ENCODE measurements at regions not wholly inside any gene's neighbourhood (a gene's known extent, or its start where the extent isn't known, plus 50 kb on each side); places are given as distances from the start of the nearest gene placed in this dataset.

- Histone ChIP-seq H3K4me3 (ENCODE audit: low read depth, low read length) (no peak overlapping the region), H3K27ac (no peak overlapping the region), H3K27me3 (replicated peaks) (no peaks in the 10 kb centered on the region), H3K36me3 (replicated peaks) (no peaks in the 10 kb centered on the region)
- DNase-seq = no peak
- TF ChIP-seq, protein P1, sequence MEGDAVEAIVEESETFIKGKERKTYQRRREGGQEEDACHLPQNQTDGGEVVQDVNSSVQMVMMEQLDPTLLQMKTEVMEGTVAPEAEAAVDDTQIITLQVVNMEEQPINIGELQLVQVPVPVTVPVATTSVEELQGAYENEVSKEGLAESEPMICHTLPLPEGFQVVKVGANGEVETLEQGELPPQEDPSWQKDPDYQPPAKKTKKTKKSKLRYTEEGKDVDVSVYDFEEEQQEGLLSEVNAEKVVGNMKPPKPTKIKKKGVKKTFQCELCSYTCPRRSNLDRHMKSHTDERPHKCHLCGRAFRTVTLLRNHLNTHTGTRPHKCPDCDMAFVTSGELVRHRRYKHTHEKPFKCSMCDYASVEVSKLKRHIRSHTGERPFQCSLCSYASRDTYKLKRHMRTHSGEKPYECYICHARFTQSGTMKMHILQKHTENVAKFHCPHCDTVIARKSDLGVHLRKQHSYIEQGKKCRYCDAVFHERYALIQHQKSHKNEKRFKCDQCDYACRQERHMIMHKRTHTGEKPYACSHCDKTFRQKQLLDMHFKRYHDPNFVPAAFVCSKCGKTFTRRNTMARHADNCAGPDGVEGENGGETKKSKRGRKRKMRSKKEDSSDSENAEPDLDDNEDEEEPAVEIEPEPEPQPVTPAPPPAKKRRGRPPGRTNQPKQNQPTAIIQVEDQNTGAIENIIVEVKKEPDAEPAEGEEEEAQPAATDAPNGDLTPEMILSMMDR (IDR thresholded peaks at IDR 0.05; ENCODE audit: low read depth, low read length, missing control alignments) = no peak
- in situ Hi-C loops (cut with HindIII; ENCODE audit: low pct_ligation_motif_present, low sequenced_read_pairs) = no loop called here
Measured at GRCh38 chr2:13009027-13009642, 292.4 kb downstream of the TRIB2 start.

GRCh38 chr2:13010283-13010682, 293.5 kb downstream of the TRIB2 start:
- Histone ChIP-seq H3K27me3 (replicated peaks) (no peaks in the 10 kb centered on the region), H3K27ac (no peak overlapping the region), H3K36me3 (replicated peaks) (no peaks in the 10 kb centered on the region), H3K4me3 (ENCODE audit: low read depth, low read length) (no peak overlapping the region)
- DNase-seq = no peak
- TF ChIP-seq, protein P1 (IDR thresholded peaks at IDR 0.05; ENCODE audit: low read depth, low read length, missing control alignments) = no peak
- in situ Hi-C loops (cut with HindIII; ENCODE audit: low pct_ligation_motif_present, low sequenced_read_pairs) = no loop called here

DNA sequence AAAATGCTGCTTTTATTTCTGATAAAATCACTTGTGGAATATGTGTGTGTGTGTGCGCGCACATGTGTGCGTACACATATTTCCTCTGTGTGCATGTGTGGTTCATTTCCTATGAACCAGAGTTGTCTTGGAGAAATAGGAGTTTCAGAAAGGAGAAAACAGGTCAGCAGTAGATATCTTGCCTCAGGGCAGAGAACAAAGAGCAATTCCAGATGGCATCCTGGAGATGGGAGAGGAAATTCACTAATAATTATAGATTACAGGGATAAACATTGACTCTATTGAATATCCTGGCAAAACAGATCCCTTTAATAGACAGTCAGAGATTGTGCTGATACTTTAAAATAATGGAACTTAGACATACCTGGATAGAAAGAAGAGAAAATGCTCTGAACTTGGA, 298.0 kb downstream of the TRIB2 start:
- Histone ChIP-seq H3K27me3 (replicated peaks) (no peaks in the 10 kb centered on the region), H3K4me3 (ENCODE audit: low read depth, low read length) (no peak overlapping the region), H3K36me3 (replicated peaks) (no peaks in the 10 kb centered on the region), H3K27ac (no peak overlapping the region)
- in situ Hi-C loops (cut with HindIII; ENCODE audit: low pct_ligation_motif_present, low sequenced_read_pairs) = no loop called here
- TF ChIP-seq, protein P1 (IDR thresholded peaks at IDR 0.05; ENCODE audit: low read depth, low read length, missing control alignments) = no peak
- DNase-seq = no peak

GRCh38 chr2:13015532-13016320, 299.0 kb downstream of the TRIB2 start:
- H3K4me3 ChIP-seq (ENCODE audit: low read depth, low read length) = no peak overlapping the region
- TF ChIP-seq, protein P1 (IDR thresholded peaks at IDR 0.05; ENCODE audit: low read depth, low read length, missing control alignments) = no peak
- H3K36me3 ChIP-seq (replicated peaks) = no peaks in the 10 kb centered on the region
- no peak overlapping the region for H3K27ac ChIP-seq
- no peak for DNase-seq
- H3K27me3 ChIP-seq (replicated peaks) = no peaks in the 10 kb centered on the region
- in situ Hi-C loops (cut with HindIII; ENCODE audit: low pct_ligation_motif_present, low sequenced_read_pairs) = no loop called here

DNA sequence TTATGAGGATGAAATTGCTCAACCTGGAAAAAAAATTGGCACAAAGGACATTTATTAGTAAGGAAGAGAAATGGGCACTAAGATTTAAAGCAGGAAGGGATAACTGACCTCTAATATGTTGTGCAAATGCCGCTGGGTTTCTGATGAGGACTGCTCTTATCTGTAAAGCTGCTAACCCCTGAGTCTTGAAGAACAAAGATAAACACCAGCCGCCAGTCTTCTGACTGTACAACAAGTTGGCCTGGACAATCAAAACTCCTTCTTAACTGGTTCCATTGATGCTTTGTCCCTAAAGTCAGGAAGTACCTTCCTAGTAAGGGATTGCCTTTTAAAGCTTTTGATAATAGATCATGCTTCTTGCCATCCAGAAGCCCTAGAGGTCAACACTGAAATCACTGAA, 301.8 kb downstream of the TRIB2 start:
- Histone ChIP-seq H3K4me3 (ENCODE audit: low read depth, low read length) (no peak overlapping the region), H3K27me3 (replicated peaks) (no peaks in the 10 kb centered on the region), H3K36me3 (replicated peaks) (no peaks in the 10 kb centered on the region), H3K27ac (no peak overlapping the region)
- in situ Hi-C loops (cut with HindIII; ENCODE audit: low pct_ligation_motif_present, low sequenced_read_pairs) = no loop called here
- DNase-seq = no peak
- TF ChIP-seq, protein P1 (IDR thresholded peaks at IDR 0.05; ENCODE audit: low read depth, low read length, missing control alignments) = no peak

Measured in brain microvascular endothelial cell (primary cell).